Posterior vena cava (tissue), 2 donors: ENCODE measurements at regions not wholly inside any gene's neighbourhood (a gene's known extent, or its start where the extent isn't known, plus 50 kb on each side); places are given as distances from the start of the nearest gene placed in this dataset.

Source experiments
- DNase-seq: peaks from one replicate; pipeline ENCODE4 v3.0.0-alpha.2; 2020; ENCODE audit warnings: low spot score
- intact Hi-C, 2 donors: fragments of 100-400 bp; cut with DNase I; formaldehyde crosslinking; loops; one replicate each; pipeline versions ENCODE4 v1.14.1 to v1.14.2; 2022 to 2023
- donor health status: DM: yes; HTN: yes; CAD: no.
- donor health status: DM: yes; HTN: yes; CAD: no.

DNA sequence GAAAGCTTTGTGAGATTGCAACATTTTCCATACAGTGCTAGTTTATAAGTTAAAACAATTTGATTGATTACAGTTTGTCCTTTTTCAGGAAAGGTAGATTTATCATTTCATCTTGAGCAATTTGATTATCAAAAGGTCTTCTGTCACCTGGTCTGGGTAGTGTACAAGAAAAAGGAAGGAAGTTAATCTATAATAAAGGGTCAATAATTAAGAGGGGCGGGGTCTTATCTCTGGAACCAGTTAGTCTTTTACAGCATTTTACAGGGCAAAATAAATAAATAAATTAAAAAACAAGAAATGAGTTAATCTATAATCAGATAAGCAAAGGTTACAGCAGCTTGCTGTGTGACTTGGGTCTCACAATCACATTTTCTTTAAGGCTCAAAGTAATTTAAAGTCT lies 277.8 kb upstream of the GYPC start:
- intact Hi-C loops = no loop called here

DNA sequence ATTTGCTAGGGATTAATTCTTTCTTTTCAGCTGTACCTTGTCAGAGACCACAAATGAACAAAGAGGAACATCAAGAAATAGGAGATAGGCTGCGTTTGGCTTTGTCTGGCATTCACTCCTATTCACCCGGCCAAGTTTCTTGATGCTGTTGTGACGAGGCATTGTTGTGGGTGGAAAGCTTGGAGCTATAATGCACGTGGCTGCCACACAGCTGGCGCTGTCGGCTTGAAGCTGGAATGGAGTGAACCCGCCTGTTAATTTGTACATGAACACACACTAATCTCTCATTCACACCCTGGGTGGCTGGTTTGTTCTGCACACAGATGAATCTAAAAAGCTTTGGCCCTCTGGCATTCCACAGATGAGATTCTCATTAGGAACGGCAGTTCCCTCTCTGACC lies 274.9 kb upstream of the GYPC start:
- intact Hi-C loops = no loop called here
- no peak for DNase-seq

More for the DNA sequence above, 277.8 kb upstream of the GYPC start:
- no peak for DNase-seq

DNA sequence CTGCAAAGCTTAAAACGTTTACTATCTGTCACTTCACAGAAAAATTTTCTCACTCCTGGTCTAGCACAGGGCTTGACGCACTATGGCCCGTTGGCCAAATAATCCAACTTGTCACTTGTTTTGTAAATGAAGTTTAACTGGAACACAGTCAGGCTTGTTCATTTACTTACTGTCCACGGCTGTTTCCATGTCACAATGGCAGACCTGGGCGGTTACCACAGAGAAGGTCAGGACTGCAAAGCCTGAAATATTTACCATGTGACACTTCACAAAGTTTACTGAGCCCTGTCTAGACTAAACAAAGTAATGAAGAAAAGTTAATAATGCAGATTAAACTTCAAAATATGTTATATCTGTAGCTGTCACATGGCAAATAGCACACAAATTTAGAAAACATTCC lies 273.0 kb upstream of the GYPC start:
- DNase-seq = no peak
- intact Hi-C loops = no loop called here

DNA sequence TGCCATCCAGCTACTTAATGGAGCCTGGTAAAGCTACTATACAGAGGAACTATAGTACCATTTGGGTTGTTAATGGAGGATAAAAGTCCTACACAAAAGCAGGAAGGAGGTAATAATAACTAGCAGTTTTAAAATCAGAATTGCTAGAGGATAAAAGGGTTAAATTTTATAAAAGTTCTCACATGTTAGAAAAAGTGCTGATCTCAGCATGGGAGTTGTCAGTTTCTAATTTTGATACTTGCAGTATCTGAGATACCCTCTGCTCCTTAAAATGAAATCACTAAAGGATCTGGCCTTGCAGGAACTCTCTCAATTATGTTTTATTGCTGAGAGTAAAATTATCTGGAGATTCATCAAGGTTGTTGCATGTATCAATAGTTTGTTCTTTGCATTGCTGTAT lies 272.2 kb upstream of the GYPC start:
- intact Hi-C loops = no loop called here
- DNase-seq = no peak

DNA sequence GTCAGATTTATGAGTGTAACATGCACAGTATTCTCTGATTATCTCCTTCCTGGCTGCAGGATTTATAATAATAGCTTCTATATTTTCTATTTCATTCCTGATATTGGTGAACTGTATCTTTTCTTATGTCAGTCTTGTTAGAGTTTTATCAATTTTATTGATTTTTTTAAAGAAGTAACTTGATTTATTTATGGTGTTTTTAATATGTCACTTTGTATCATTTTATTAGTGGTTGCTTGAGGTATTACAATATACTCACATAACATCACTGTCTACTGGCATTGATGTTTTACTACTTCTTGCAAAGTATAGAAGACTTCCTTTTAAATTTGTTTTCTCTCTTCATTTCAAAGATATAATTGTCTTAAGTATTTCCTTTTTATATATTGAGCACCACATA lies 270.5 kb upstream of the GYPC start:
- DNase-seq = no peak
- intact Hi-C loops = no loop called here

DNA sequence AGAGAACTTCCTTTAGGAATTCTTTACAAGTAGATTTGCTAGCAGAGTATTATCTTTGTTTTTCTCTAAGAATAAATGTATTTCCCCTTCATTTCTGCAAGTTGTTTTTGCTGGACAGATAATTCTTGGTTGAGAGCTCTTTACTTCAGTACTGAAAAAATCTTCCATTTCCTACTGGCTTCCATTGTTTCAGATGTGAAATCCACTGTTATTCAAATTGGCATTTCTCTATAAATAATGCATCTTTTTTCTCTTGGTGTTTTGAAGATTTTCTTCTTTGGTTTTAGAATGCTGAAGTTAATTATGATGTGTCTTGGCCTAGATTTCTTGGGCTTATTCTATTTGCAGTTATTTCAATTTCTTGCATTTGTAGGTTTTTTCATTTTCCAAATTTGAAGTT lies 270.0 kb upstream of the GYPC start:
- intact Hi-C loops = no loop called here
- no peak for DNase-seq

DNA sequence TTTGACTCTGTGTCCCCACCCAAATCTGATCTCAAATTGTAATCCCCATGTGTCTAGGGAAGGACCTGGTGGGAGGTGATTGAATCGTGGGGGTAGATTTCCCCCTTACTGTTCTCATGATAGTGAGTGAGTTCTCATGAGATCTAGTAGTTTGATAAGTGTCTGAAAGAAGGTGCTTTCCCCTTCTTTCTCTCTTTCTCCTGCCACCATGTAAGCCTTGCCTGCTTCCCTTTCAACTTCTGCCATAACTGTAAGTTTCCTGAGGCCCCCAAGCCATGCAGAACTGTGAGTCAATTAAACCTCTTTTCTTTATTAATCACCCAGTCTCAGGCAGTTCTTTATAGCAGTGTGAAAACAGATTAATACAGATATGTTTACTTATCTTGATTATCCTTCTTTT lies 266.5 kb upstream of the GYPC start:
- no peak for DNase-seq
- intact Hi-C loops = no loop called here

DNA sequence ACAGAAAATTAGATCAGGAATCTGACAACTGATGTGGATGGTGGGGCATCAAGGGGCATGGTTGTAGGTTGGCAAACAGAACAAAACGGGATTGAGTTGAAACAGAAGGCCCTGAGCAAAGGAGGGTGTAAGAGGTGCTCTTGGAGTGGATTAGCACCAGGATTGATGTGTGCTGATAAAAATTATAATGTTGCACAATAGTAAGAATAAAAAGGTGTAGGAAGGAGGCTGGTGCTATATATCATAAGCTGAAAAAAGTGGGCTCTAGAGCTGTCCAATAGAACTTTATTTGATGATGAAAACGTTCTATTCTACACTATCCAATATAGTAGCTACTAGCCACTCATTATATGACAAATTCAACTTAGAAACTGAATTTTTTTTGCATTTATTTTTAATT lies 263.1 kb upstream of the GYPC start:
- no peak for DNase-seq
- intact Hi-C loops = no loop called here

DNA sequence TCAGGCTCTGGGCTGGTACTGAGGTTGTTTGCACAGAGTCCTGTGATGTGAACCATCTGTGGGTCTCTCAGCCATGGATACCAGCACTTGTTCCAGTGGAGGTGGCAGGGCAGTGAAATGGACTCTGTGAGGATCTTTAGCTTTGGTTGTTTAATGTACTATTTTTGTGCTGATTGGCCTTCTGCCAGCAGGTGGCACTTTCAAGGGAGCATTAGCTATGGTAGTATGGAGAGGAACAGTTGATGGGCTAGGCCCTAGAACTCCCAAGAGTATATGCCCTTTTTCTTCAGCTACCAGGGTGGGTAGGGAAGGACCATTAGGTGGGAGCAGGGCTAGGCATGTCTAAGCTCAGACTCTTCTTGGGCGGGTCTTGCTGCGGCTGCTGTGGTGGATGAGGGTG lies 257.0 kb upstream of the GYPC start:
- no peak for DNase-seq
- intact Hi-C loops = no loop called here

DNA sequence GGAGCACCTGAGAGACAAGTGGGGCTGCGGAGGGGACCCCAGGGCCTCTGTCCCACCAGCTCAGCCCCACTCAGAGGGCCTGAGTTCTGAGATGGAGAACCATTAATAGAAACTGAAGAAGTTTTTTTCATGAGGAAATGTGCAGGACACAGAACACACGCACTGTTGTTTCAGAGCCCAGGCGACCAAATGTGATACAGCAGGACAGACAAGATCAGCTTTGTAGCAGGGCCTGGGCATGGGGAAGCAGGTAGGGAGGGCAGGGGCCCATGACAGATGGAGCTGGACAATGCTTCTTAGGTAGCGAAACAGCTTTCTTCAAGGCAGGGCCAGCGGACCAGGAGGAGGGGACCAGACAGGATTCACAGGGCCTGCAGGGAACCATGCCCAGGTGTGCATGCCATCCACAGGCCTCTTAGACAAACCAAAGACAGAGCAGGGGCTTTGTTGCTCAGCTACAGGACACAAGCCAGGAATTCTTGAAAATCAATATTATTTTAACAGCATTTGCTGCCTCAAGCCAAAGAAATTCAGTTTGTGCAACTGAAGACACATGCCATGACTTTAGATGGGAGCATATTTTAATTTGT lies 252.8 kb upstream of the GYPC start:
- intact Hi-C loops = no loop called here
- no peak for DNase-seq

DNA sequence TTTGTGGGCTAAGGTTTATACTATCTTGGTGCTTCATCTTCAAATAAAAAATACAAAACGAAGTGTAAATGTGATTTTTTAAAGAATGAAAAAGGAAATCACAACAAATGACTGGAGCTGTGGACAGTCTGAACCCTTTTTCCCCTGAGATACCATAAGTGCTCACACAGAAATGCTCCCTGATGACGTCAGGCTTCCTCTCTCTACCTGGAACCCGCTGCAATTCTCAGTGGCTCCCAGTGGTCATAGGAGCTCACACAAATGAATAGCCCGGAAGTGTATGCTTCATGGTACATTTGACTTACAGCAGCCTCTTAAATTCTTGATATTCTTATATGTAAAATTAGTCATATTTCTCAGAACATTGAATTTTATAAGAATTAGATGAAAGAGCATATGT lies 249.7 kb upstream of the GYPC start:
- no peak for DNase-seq
- intact Hi-C loops = no loop called here

DNA sequence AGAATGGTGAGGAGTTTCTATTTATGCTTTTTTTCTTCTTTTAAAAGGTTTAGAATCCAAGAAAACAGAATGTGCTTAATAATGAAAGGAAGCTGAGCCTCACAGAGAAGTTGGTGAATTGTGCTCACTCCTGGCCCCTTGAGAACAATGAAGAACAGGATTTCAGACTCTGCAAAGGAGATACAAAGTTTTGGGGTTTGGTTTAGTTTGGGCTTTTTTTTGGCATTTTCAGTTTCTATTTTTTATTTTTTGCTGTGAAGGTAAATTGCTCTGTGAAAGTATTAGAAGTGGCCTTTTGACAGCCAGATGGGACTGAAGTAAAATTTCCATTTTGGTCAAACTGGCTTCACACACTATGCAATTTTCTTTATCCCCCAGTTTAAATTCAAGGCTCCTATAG lies 247.3 kb upstream of the GYPC start:
- DNase-seq = no peak
- intact Hi-C loops = no loop called here

DNA sequence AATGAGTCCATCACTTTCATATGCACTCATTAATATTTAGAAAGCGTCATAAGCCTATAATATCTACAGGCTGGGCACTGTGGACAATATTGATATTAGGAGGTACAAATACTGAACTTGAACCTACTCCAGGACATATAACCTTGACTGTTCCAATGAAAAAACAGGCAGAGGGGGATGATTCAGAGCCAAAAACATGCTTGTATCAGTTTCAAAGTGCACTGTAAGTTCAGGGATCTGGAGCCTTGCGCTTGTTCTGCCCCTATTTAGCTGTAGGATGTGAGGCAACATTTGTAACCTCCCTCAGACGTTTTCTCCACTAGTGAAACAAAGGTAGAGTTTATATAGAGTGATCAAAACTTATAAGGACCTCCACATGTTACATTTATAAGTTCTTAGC lies 246.1 kb upstream of the GYPC start:
- intact Hi-C loops = no loop called here

DNA sequence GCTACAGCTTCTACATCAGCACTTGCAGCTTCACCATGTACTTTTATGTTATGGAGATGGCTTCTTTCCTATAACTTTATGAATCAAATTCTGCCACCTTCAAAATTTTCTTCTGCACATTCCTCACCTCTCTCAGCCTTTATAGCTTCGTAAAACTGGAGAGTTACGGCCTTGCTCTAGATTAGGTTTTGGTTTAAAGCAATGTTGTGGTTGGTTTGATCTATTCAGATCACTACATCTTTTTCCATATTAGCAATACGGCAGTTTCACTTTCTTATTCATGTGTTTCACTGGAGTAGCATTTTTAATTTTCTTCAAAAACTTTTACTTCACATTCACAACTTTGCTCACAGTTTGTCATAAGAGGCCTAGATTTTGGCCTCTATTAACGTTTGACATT lies 242.9 kb upstream of the GYPC start:
- DNase-seq = no peak
- intact Hi-C loops = no loop called here

More for the DNA sequence above, 246.1 kb upstream of the GYPC start:
- no peak for DNase-seq

DNA sequence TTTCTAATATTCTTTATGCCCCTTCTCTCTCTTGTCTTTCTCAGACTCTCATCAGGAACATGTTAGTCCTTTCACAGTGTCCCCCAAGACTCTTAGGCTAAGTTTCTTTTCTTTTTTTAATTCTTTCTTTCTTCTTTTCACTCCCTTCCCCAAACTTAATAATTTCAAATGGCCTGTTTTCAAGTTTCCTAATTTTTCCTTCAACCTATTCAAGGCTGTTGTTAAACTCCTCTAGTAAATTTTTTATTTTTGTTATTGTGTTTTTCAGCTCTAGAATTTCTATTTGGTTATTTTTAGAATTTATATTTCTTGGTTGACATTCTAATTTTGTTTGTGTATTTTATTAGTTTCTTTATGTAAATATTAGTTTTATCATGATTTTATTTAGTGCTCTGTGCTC lies 236.6 kb upstream of the GYPC start:
- DNase-seq = no peak
- intact Hi-C loops = no loop called here

DNA sequence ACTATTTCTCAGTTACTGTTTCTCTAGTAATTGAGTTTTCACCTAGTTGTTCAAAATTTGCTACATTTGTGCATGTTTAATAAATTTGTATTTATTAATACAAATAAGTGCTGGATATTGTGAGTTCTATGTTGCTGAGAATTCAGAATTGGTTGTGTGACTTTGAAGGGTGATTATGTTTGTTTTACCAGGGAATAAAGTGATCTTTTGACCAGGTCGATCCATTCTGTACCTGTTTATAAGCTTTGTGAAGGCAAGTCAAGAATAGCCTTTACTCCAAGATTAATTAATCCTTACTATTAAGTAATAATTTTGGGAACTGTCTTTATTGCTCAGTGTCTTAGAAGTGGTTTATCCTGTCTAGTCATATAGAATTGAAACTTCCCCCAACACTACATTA lies 230.0 kb upstream of the GYPC start:
- no peak for DNase-seq
- intact Hi-C loops = no loop called here

DNA sequence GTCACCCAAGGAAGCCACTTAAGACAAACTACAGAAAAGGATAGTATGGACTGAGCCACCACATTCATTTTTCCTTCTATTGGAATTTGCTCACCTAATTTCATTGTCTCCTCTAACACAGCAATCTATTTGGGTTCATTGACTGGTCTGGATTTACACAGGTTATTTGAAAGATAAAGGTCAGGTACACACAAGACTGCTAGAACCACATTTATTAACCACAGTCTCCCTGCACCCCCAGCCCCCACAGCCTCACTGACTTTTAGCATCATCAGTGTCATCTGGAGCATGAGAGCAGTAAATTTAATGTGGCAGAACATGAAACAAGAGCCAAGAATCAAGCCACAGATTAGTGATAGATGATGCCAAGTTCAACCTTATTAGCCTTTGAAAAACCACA lies 226.9 kb upstream of the GYPC start:
- no peak for DNase-seq
- intact Hi-C loops = no loop called here

DNA sequence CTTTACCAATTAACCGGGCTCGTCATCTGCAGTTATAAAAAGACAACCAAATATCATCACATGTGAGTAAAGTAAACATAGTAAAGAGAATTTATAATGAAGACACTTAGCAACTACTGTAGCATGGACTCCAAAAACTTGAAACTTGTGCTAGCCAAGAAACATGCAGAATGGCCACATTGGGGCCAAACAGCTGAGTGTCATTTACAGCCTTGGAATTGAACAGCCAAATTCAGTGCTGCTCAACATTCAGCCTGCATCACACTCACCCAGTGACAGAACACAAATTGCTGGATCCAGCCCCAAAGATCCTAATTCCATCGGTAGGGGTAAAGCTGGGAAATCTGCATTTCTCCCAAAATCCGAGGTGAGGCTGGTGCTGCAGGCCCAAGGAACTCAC lies 224.8 kb upstream of the GYPC start:
- intact Hi-C loops = no loop called here
- no peak for DNase-seq

DNA sequence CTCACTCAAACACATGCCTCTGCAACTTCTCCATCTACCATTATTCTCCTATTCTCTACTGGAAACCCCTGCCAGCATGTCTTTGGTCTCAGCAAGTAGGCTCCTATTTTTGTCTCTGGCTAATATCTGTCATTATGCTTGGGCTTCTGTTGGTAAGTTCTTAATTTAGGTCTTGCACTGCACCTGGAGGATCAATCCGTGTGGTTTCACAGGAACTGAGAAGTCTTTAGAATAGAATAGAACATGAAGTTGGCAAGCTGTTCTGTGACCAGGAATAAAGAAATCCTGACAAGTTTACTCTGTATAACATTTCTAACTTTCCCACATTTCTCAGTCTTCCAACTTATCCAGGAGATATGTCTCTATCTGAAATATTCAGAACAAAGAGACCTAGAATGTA lies 219.5 kb upstream of the GYPC start:
- no peak for DNase-seq
- intact Hi-C loops = no loop called here

DNA sequence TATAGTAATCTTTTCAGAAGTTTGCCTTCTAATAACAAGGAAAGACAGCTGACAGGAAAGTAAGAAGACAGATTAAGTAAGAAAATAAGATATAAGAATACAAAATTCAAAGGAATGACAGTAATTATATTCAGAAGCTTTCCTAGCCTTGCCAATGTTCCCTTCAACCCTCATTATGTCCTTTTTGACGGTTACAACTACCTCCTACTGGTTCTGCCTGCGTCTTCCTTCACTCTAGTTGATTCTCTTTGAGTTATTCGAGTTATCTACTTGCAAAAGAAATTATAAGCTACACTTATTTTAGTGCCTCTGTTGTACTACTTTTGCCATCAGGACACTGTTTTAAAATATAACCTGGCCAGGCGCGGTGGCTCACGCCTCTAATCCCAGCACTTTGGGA lies 218.9 kb upstream of the GYPC start:
- intact Hi-C loops = no loop called here
- DNase-seq = no peak

DNA sequence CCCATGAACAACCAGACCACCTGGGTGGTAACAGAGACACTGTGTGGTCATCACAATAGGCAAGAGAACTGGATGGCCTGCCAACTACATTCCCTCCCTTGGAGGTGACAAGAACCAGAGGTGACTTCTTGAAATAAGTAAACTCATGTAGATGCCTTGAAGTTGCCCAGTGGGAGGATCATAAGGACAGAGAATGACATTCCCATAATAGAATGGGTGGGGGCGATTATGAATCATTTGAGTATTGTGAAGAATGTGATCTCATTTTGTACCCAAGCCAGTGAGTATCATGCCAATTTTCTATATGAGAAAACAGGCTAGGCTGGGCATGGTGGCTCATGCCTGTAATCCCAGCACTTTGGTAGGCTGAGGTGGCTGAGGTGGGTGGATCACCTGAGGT lies 211.4 kb upstream of the GYPC start:
- intact Hi-C loops = no loop called here
- DNase-seq = no peak

DNA sequence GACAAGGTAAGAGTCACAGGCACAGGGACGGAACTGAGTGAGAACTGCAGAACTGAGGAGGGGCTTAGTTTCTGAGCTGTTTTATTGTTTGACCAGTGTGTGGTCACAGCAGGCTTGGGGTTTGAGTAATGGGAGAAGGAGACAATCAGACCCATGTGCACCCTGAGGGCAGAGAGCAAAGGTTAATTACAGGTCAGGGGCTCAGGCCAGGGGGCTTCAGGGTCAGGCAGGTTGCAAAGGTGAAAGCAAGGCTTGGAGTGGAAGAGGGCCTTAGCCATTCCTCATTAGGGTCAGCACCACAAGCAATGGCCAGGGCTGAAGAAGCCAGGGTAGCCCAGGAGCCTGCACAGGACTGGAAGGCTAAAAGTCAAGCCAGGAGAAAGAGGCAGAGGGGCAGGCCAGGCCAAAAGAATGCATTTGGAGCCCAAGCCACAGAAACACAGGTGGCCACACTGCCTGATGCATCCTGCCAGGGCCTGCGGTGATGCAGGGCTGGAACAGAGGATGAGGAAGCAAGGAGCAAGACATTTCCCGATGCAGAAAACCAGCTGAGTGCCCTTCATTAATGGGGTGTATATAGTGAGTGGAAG lies 209.8 kb upstream of the GYPC start:
- intact Hi-C loops = no loop called here

More for the DNA sequence above, 209.8 kb upstream of the GYPC start:
- no peak for DNase-seq
